ENCODE measurements at regions not wholly inside any gene's neighbourhood (a gene's known extent, or its start where the extent isn't known, plus 50 kb on each side); places are given as distances from the start of the nearest gene placed in this dataset.

DNA sequence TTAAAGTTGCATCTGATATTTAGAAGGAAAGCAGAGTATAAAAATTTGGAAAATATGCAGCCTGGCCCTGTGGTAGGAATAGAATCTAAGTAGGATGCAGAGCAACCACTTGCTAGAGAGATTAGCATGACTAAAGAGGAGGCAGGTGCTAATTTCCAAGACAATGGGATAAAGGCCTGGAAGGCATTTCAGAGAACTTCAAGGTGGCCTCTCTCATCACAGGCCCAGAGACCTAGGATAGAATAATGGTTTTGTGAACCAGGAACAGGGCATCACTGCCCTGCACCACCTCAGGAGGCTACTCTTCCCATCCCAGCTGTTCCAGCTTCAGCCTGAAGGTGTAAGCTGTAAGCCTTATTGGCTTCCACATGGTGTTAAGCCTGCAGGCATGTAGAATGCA lies 621.7 kb upstream of the HS3ST1 start:
- no peak overlapping the region for H4K8ac ChIP-seq (ENCODE audit: low read depth in 2 of 2, low read length in 2 of 2)
- no peaks in the 10 kb centered on the region for H3K9me1 ChIP-seq (ENCODE audit: insufficient read depth, low read length)
- H3K56ac ChIP-seq (ENCODE audit: extremely low read depth, insufficient read depth, low read length), result no peak overlapping the region
- no peak overlapping the region for H4K5ac ChIP-seq (ENCODE audit: low read depth, low read length)
- ChIA-PET POLR2A (ENCODE audit: unreplicated experiment) (no interaction called here), CTCF (no interaction called here)
- dilution Hi-C loops (cut with HindIII; ENCODE audit: low sequenced_read_pairs, unreplicated experiment) (no loop called here), in situ Hi-C loops (cut with MboI; ENCODE audit: low sequenced_read_pairs) (no loop called here), intact Hi-C loops (cut with micrococcal nuclease) (no loop called here)
- H2BK5ac ChIP-seq (ENCODE audit: low read depth, low read length, poor library complexity, severe bottlenecking), result no peak overlapping the region
- H2AFZ ChIP-seq (replicated peaks; ENCODE audit: low read length, poor library complexity), result no peak overlapping the region
- H3K9me3 ChIP-seq (ENCODE audit: control insufficient read depth, insufficient read depth, low read length), result peaks cover 8% of the 10 kb centered on the region; the same call in 1 of the 2 replicates
- no peak overlapping the region for H3K23ac ChIP-seq (ENCODE audit: low read depth, low read length)
- no peak overlapping the region for H3K9ac ChIP-seq (ENCODE audit: low read depth, low read length)
- no peak overlapping the region for H3K4me3 ChIP-seq (ENCODE audit: insufficient read depth, low read depth, low read length)
- no peaks in the 10 kb centered on the region for H4K20me1 ChIP-seq (ENCODE audit: insufficient read depth, low read length)
- no peak overlapping the region for H3K4me2 ChIP-seq (ENCODE audit: low read depth, low read length)
- no peak overlapping the region for H3K27ac ChIP-seq (ENCODE audit: insufficient read depth, low read length)
- no peak overlapping the region for H3K18ac ChIP-seq (ENCODE audit: low read depth, low read length)
- no peak overlapping the region for H2BK15ac ChIP-seq (ENCODE audit: low read depth, low read length)
- no peak overlapping the region for H2BK20ac ChIP-seq (ENCODE audit: low read depth, low read length)
- H2AK9ac ChIP-seq (replicated peaks; ENCODE audit: low read depth, low read length, poor library complexity), result no peak overlapping the region
- DNase-seq (no peak), ATAC-seq (ENCODE audit: low read depth) (no peak)
- H3K4me1 ChIP-seq (ENCODE audit: control insufficient read depth, insufficient read depth, low read length), result no peaks in the 10 kb centered on the region
- no TSS peak for BruUV-seq (replicated peaks)
- H2BK120ac ChIP-seq (ENCODE audit: low read depth, low read length), result no peak overlapping the region
- no peak overlapping the region for H2AK5ac ChIP-seq (ENCODE audit: low read depth, low read length)
- H3K36me3 ChIP-seq (ENCODE audit: control insufficient read depth, insufficient read depth, low read length), result no peaks in the 10 kb centered on the region
- no peaks in the 10 kb centered on the region for H3K27me3 ChIP-seq (ENCODE audit: control insufficient read depth, insufficient read depth, low read length)
- no peak for TF ChIP-seq RAD21 (IDR thresholded peaks at IDR 0.05; ENCODE audit: low read length)
- TF ChIP-seq, protein P1, sequence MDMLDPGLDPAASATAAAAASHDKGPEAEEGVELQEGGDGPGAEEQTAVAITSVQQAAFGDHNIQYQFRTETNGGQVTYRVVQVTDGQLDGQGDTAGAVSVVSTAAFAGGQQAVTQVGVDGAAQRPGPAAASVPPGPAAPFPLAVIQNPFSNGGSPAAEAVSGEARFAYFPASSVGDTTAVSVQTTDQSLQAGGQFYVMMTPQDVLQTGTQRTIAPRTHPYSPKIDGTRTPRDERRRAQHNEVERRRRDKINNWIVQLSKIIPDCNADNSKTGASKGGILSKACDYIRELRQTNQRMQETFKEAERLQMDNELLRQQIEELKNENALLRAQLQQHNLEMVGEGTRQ (IDR thresholded peaks at IDR 0.05; ENCODE audit: low read depth, low read length), result no peak
- no peak overlapping the region for H4K91ac ChIP-seq (ENCODE audit: insufficient read depth, low read depth, low read length)
- H3K79me1 ChIP-seq (ENCODE audit: low read depth in 1 of 2, low read length in 2 of 2), result no peaks in the 10 kb centered on the region
- H3K4ac ChIP-seq (ENCODE audit: low read depth, low read length), result no peak overlapping the region
- no peak overlapping the region for H3K14ac ChIP-seq (replicated peaks; ENCODE audit: low read depth, low read length)
